ENCODE measurements at regions not wholly inside any gene's neighbourhood (a gene's known extent, or its start where the extent isn't known, plus 50 kb on each side); places are given as distances from the start of the nearest gene placed in this dataset.

DNA sequence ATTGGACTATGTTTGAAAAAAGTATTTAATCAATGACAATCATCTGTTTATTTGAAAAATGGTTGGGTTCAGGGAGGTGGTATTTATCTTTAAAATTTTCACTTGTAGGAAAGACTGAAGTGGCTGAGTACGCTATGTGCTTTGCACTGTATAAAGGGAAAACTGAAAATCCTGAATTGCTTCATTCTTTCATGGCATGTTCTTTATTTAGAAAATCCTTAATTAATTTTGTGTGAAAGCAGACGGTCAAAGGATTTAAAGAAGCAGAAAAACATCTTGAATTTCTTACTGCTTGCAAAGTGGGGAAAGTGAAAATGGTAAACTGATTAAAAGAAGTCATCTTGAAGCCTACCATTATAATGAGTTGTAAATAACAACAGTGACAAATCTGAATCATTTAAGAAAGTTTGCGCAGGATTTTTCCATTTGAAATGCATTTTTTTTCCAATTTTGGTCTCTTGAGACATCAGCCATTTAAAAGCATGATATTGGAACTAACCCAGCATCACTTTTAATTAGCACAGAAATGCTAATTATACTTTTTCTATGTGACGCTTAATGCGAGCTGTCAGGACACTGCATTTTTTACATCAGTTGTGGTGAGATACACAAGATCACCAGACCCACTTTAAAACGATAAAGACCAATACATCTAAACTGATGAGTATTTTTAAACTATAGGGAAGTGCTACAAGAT lies 169.0 kb downstream of the NEDD1 start:
- TF ChIP-seq POLR2AphosphoS5 (IDR thresholded peaks at IDR 0.05; ENCODE audit: borderline replicate concordance, low read depth, low read length) (no peak), EZH2 (IDR thresholded peaks at IDR 0.05) (no peak)

Measured in SK-N-MC (cell line).